ENCODE measurements at regions not wholly inside any gene's neighbourhood (a gene's known extent, or its start where the extent isn't known, plus 50 kb on each side); places are given as distances from the start of the nearest gene placed in this dataset.

DNA sequence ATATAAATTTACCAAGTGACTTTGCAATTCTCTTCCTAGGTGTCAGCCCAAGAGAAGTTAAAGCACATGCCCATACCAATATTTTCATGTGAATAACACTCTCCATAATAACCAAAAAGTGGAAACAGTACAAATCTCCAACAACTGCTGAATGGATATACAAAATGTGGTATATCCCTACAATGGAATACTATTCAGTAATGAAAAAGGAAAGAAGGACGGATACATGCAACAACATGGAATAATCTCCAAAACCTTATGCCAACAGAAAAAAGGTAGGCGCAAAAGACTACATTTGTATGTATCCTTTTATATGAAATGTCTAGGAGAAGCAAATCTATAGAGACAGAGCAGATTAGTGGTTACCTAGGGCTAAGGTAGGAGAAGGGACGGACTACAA is 487.7 kb upstream of the ID4 start:
- intact Hi-C loops (cut with micrococcal nuclease), result no loop called here
- no peak overlapping the region for H3K4me3 ChIP-seq (replicated peaks in 1 of 3; ENCODE audit: low read depth in 2 of 3, low read length in 3 of 3)
- H3K4me2 ChIP-seq (replicated peaks; ENCODE audit: extremely low read depth, low read length, poor library complexity, severe bottlenecking), result no peak overlapping the region
- DNase-seq, result no peak
- no peaks in the 10 kb centered on the region for H3K79me2 ChIP-seq (ENCODE audit: insufficient read depth, low read length)
- Mint-ChIP-seq H3K4me1 (no peaks in the 10 kb centered on the region), H3K27me3 (ENCODE audit: low read depth in 3 of 3) (no peaks in the 10 kb centered on the region), H3K27ac (no peak overlapping the region), H3K36me3 (no peaks in the 10 kb centered on the region), H3K4me3 (no peak overlapping the region), H3K9me3 (peaks cover 1 to 22% (median 7%) of the 10 kb centered on the region in 7 donors)
- H3K9ac ChIP-seq (ENCODE audit: insufficient read depth, low read length, poor library complexity, severe bottlenecking), result no peak overlapping the region
- no peaks in the 10 kb centered on the region for H3K27me3 ChIP-seq (ENCODE audit: control insufficient read depth in 2 of 2, insufficient read depth in 2 of 2, low read length in 2 of 2)
- no peak overlapping the region for H2AFZ ChIP-seq (ENCODE audit: insufficient read depth, low read depth, low read length, poor library complexity, severe bottlenecking)
- H4K20me1 ChIP-seq (ENCODE audit: insufficient read depth, low read length), result no peaks in the 10 kb centered on the region
- no peak overlapping the region for H3K27ac ChIP-seq (ENCODE audit: low read depth in 1 of 2, low read length in 2 of 2)
- WGBS (ENCODE audit: insufficient coverage), result no CpG with 5 or more reads among the region's 3 CpGs
- no peaks in the 10 kb centered on the region for H3K4me1 ChIP-seq (ENCODE audit: control insufficient read depth in 1 of 2, insufficient read depth in 2 of 2, low read length in 2 of 2)
- peaks cover 9 to 28% of the 10 kb centered on the region in 2 donors for H3K9me3 ChIP-seq (replicated peaks in 1 of 2; ENCODE audit: control insufficient read depth in 1 of 2, insufficient read depth in 1 of 2, low read length in 2 of 2)
- no peak for TF ChIP-seq CTCF (IDR thresholded peaks at IDR 0.05)
- no peaks in the 10 kb centered on the region for H3K36me3 ChIP-seq (replicated peaks in 1 of 2; ENCODE audit: control insufficient read depth in 1 of 2, insufficient read depth in 2 of 2, low read length in 2 of 2)

DNA sequence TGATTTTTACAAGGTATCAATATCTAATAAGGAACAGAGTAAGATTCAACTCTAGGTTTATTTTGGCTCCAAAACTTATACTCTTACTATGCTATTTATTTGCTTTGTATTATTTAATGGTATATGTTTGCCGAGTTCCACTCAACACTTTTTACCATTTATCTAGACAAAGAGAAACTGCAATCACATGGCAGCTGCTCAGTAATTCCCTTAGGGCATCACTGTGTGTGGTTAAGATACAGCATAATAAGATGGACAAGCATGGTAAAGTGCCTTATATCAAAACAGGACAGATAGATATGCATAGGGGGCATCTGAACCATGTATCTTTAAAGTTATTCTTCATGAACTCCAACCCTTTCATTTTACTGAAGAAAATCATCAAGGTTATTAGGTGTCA is 483.0 kb upstream of the ID4 start:
- Histone ChIP-seq H3K4me1 (ENCODE audit: control insufficient read depth in 1 of 2, insufficient read depth in 2 of 2, low read length in 2 of 2) (no peaks in the 10 kb centered on the region), H3K27ac (ENCODE audit: low read depth in 1 of 2, low read length in 2 of 2) (no peak overlapping the region), H3K4me2 (replicated peaks; ENCODE audit: extremely low read depth, low read length, poor library complexity, severe bottlenecking) (no peak overlapping the region), H3K9ac (ENCODE audit: insufficient read depth, low read length, poor library complexity, severe bottlenecking) (no peak overlapping the region), H2AFZ (ENCODE audit: insufficient read depth, low read depth, low read length, poor library complexity, severe bottlenecking) (no peak overlapping the region), H3K36me3 (replicated peaks in 1 of 2; ENCODE audit: control insufficient read depth in 1 of 2, insufficient read depth in 2 of 2, low read length in 2 of 2) (no peaks in the 10 kb centered on the region), H3K79me2 (ENCODE audit: insufficient read depth, low read length) (no peaks in the 10 kb centered on the region), H3K4me3 (replicated peaks in 1 of 3; ENCODE audit: low read depth in 2 of 3, low read length in 3 of 3) (no peak overlapping the region), H3K27me3 (ENCODE audit: control insufficient read depth in 2 of 2, insufficient read depth in 2 of 2, low read length in 2 of 2) (no peaks in the 10 kb centered on the region), H4K20me1 (ENCODE audit: insufficient read depth, low read length) (no peaks in the 10 kb centered on the region), H3K9me3 (replicated peaks in 1 of 2; ENCODE audit: control insufficient read depth in 1 of 2, insufficient read depth in 1 of 2, low read length in 2 of 2) (peaks cover 0 to 13% of the 10 kb centered on the region in 2 donors)
- no peak for DNase-seq
- no peak for TF ChIP-seq CTCF (IDR thresholded peaks at IDR 0.05)
- Mint-ChIP-seq H3K9me3 (peaks cover under 1 to 8% (median 4%) of the 10 kb centered on the region in 7 donors), H3K36me3 (no peaks in the 10 kb centered on the region), H3K27me3 (ENCODE audit: low read depth in 3 of 3) (no peaks in the 10 kb centered on the region), H3K4me1 (no peaks in the 10 kb centered on the region), H3K4me3 (no peak overlapping the region), H3K27ac (no peak overlapping the region)
- intact Hi-C loops (cut with micrococcal nuclease), result no loop called here
- no CpG with 5 or more reads among the region's 1 CpG for WGBS (ENCODE audit: insufficient coverage)

Measured in CD14-positive monocyte (primary cell).